ENCODE measurements at regions not wholly inside any gene's neighbourhood (a gene's known extent, or its start where the extent isn't known, plus 50 kb on each side); places are given as distances from the start of the nearest gene placed in this dataset.

DNA sequence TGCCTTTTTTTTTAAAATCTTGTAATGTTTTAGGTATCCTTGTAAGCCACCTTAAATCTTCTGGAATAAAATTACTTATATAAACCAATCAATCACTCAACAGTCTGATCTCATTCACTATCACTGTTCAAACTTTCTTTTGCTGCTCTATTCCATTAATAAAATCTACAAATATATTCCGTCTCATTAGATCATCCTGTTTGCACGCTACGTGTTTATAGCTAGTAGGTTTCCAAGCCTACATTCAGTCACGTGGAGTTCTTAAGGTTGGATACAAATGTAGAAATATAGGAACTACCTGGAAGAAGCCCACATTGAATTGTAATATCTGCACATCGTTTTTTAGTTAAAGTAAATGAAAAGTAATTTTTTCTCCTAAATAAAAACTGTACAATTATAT, 274.8 kb upstream of the CNTN4 start:
- no peak overlapping the region for H3K4me3 ChIP-seq (ENCODE audit: low read depth, low read length)
- TF ChIP-seq, protein P1, sequence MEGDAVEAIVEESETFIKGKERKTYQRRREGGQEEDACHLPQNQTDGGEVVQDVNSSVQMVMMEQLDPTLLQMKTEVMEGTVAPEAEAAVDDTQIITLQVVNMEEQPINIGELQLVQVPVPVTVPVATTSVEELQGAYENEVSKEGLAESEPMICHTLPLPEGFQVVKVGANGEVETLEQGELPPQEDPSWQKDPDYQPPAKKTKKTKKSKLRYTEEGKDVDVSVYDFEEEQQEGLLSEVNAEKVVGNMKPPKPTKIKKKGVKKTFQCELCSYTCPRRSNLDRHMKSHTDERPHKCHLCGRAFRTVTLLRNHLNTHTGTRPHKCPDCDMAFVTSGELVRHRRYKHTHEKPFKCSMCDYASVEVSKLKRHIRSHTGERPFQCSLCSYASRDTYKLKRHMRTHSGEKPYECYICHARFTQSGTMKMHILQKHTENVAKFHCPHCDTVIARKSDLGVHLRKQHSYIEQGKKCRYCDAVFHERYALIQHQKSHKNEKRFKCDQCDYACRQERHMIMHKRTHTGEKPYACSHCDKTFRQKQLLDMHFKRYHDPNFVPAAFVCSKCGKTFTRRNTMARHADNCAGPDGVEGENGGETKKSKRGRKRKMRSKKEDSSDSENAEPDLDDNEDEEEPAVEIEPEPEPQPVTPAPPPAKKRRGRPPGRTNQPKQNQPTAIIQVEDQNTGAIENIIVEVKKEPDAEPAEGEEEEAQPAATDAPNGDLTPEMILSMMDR (IDR thresholded peaks at IDR 0.05; ENCODE audit: insufficient read depth, low read length) = no peak
- DNase-seq (ENCODE audit: low read depth) = no peak

DNA sequence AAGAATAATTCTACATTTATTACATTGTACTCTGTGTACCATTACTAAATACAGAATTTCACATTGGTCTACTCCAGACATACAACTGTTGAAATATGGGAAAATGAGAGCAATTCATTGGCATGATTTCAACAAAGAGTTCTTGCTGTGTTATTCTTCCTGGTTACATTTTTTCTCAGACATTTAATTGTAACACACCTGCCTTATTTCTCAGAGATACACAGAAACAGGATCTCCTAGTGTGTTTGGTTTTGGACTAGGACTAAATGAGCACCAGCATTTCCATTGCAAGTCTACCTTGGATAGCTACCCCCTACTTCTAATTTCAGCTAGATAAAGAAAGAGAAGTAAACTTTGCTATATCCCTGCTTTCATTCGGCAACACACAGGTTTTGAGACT, 274.3 kb upstream of the CNTN4 start:
- H3K4me3 ChIP-seq (ENCODE audit: low read depth, low read length) = no peak overlapping the region
- DNase-seq (ENCODE audit: low read depth) = no peak
- TF ChIP-seq, protein P1 (IDR thresholded peaks at IDR 0.05; ENCODE audit: insufficient read depth, low read length) = no peak

DNA sequence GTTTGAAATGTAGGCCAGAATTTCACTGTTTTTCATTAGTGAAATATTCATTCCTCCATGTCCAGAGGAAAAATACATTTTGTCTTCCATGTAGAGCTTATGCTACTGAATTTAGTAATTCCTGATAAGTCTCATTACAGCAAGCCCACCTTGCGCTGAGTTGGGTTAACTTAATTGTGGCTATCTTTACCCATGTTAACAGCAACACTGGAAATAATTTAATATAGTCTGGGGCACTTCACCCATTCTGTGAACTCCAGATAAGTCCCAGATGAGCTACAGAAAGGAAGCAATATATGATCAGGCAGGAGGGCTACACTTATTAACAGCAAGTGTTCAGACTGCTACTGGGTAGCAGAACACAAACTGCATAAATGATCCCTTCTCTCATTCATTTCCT, 270.1 kb upstream of the CNTN4 start:
- H3K4me3 ChIP-seq (ENCODE audit: low read depth, low read length) = no peak overlapping the region
- DNase-seq (ENCODE audit: low read depth) = no peak
- TF ChIP-seq, protein P1 (IDR thresholded peaks at IDR 0.05; ENCODE audit: insufficient read depth, low read length) = no peak

DNA sequence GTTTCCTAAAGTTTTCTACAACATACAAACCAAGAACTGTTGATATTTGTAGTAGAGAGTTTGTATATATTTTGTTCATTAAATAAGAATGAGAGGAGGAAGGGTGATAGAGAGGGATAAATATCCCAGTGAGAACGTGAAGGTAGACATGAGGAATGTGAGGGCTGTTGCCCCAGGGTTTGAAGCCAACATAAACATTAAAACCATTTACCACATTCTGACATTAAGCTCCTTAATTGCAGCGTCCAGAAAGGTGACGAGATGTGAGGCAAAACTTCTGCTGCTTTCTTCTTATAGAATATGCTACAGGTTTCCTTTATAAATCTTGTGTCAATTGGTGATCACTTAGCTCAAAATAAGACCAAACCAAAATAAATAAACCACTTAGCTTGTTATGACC, 267.8 kb upstream of the CNTN4 start:
- no peak overlapping the region for H3K4me3 ChIP-seq (ENCODE audit: low read depth, low read length)
- TF ChIP-seq, protein P1 (IDR thresholded peaks at IDR 0.05; ENCODE audit: insufficient read depth, low read length) = no peak
- DNase-seq (ENCODE audit: low read depth) = no peak

DNA sequence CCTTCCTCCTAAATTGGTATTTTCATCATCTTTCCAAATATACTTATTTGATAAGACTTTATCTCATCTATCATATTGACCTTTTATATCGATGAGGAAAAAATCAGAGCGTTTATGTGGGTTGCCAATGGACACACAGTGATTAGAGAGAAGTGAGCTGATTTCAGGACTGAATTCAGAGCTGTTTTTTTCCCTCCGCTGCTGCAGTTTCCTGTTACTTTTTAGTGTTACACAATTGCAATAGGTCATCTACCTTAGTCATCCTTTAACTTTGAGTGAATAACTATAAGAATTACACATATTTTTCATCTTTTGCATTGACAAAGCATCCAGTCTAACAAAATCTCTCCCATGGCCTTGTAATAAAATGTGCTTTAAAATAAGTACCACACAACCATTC, 266.3 kb upstream of the CNTN4 start:
- TF ChIP-seq, protein P1 (IDR thresholded peaks at IDR 0.05; ENCODE audit: insufficient read depth, low read length) = no peak
- DNase-seq (ENCODE audit: low read depth) = no peak
- no peak overlapping the region for H3K4me3 ChIP-seq (ENCODE audit: low read depth, low read length)

DNA sequence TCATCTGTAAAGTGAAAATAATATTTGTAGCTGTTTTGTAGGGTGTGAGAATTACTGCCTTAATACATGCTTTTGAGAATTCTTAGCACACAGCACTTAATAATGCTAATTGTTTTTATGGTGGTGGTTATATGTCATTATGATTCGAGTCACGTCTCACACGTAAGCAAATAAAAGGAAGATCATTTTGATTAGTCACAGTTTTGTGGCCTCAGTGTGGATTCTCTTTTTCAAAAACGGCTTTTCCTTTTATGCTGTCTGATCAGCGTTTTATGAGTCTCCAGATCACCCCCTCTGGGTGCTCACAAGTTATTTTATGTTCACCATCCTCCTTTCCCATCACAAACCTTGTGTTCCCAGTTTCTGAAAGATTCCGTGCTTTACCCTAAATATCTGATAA, 255.6 kb upstream of the CNTN4 start:
- TF ChIP-seq, protein P1 (IDR thresholded peaks at IDR 0.05; ENCODE audit: insufficient read depth, low read length) = no peak
- no peak overlapping the region for H3K4me3 ChIP-seq (ENCODE audit: low read depth, low read length)
- no peak for DNase-seq (ENCODE audit: low read depth)

DNA sequence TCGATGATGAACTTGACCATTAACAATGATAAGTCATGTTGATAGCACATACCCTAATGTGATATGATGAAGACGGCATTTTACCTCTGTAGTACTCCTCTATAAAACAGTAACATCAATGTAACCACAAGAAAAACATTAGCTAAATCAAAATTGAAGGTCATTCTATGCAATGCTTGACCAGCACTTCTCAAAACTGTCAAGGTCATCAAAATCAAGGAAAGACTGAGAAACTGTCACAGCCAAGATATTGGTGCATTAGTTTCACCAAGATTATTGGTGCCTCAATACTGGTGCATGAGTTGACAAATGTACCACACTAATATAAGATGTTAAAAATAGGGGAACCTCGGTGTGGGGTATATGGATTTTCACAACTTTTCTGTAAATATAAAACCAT, 251.1 kb upstream of the CNTN4 start:
- TF ChIP-seq, protein P1 (IDR thresholded peaks at IDR 0.05; ENCODE audit: insufficient read depth, low read length) = no peak
- H3K4me3 ChIP-seq (ENCODE audit: low read depth, low read length) = no peak overlapping the region
- no peak for DNase-seq (ENCODE audit: low read depth)
